ENCODE measurements at regions not wholly inside any gene's neighbourhood (a gene's known extent, or its start where the extent isn't known, plus 50 kb on each side); places are given as distances from the start of the nearest gene placed in this dataset.

- TF ChIP-seq POLR2A (IDR thresholded peaks at IDR 0.05; ENCODE audit: low read depth, low read length) (no peak), TCF3 (IDR thresholded peaks at IDR 0.05; ENCODE audit: borderline replicate concordance, insufficient read depth, low read depth, low read length) (no peak), NFIC (IDR thresholded peaks at IDR 0.05; ENCODE audit: low read depth, low read length) (no peak)
Measured at GRCh38 chr15:93452537-93453211, 363.7 kb upstream of the RGMA start.

Measured in GM12878 (cell line).